Esophagus squamous epithelium (tissue), 5 donors: ENCODE measurements at regions not wholly inside any gene's neighbourhood (a gene's known extent, or its start where the extent isn't known, plus 50 kb on each side); places are given as distances from the start of the nearest gene placed in this dataset.

Experiments
- DNase-seq: peaks from one replicate; lab custom pipeline; 2025; lab: John Stamatoyannopoulos, UW
- H3K27ac ChIP-seq, 4 donors: fragments of 200-600 bp; sonication (generic); one replicate each; pipeline ENCODE4 v1.5.1; 2016 to 2019; ENCODE audit warnings: mild to moderate bottlenecking in 1 of 4
- H3K27me3 ChIP-seq, 4 donors: fragments of 200-600 bp; sonication (generic); 1 replicate in 3 of 4; 2 replicates in 1 of 4; pipeline versions ENCODE4 v1.5.1 to v1.6.0; 2017 to 2021; ENCODE audit warnings: antibody characterized with exemption in 1 of 4
- H3K36me3 ChIP-seq, 3 donors: fragments of 200-600 bp; sonication (generic); one replicate each; pipeline ENCODE4 v1.5.1; 2016 to 2019
- H3K4me1 ChIP-seq, 3 donors: fragments of 200-600 bp; sonication (generic); one replicate each; pipeline ENCODE4 v1.5.1; 2017 to 2019
- H3K4me3 ChIP-seq, 4 donors: fragments of 200-600 bp; sonication (generic); 1 replicate in 3 of 4; 2 replicates in 1 of 4; pipeline ENCODE4 v1.5.1; 2016 to 2019; ENCODE audit warnings: mild to moderate bottlenecking in 2 of 4, moderate library complexity in 1 of 4
- H3K9me3 ChIP-seq, 3 donors: fragments of 200-600 bp; sonication (generic); one replicate each; pipeline ENCODE4 v1.5.1; 2016 to 2019
- CTCF ChIP-seq, 6 experiments: fragments of 450-650 bp in 4 of 6; fragments of 200-600 bp in 2 of 6; sonication (generic) in 2 of 6; IDR thresholded peaks; one replicate each; pipeline ENCODE4 v1.5.1; 2016 to 2019; ENCODE audit warnings: antibody characterized with exemption in 6 of 6, mild to moderate bottlenecking in 4 of 6, moderate library complexity in 4 of 6
- POLR2A ChIP-seq, 4 donors: fragments of 450-650 bp; IDR thresholded peaks; one replicate each; pipeline ENCODE4 v1.6.1; 2017; ENCODE audit warnings: antibody characterized with exemption in 4 of 4, mild to moderate bottlenecking in 4 of 4, moderate library complexity in 3 of 4
- WGBS, 2 donors: methylation state at CpG; one replicate each; pipeline ENCODE4 v1.1.5; 2018; 5-methylcytosine and 5-hydroxymethylcytosine counted together
- intact Hi-C: fragments of 100-400 bp; cut with DNase I; formaldehyde crosslinking; loops from one replicate; pipeline ENCODE4 v1.15.0; 2022
- donor health status: DM: yes; HTN: yes; CAD: no.

DNA sequence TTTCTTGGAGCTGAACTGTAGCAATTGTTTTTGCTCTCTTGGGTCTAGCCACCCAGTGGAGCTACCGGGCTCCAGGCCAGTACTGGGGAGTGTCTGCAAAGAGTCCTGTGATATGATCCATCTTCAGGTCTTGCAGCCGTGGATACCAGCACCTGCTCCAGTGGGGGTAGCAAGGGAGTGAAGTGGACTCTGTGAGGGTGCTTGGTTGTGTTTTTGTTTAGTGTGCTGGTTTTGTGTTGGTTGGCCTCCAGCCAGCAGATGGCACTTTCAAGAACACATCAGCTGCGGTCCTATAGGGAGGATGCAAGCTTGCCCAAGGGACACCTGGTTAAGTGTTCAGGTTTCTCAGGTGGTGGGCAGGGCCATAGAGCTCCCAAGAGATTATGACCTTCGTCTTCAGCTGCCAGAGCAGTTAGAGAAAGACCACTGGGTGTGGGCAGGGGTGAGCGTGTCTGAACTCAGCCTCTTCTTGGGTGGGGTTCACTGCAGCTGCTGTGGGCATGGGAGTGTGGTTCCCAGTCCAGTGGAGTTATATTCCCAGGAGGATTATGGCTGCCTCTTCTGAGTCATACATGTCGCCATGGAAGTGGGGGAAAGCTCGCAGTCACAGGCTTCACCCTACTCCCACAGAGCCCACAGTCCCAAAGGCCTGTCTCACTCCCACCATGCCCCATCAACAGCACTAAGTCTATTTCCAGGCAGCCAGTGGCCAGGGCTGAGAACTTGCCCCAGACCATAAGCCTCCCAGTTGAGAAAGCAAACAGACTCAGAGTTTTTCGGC, 811.6 kb downstream of the GLUD2 start:
- intact Hi-C loops: no loop called here
- no peak for DNase-seq
- H3K4me3 ChIP-seq: no peak overlapping the region
- TF ChIP-seq POLR2A (IDR thresholded peaks at IDR 0.05) (no peak), CTCF (IDR thresholded peaks at IDR 0.05) (no peak)
- H3K9me3 ChIP-seq: no peaks in the 10 kb centered on the region
- H3K27me3 ChIP-seq: no peaks in the 10 kb centered on the region
- H3K4me1 ChIP-seq: no peaks in the 10 kb centered on the region
- WGBS, 2 donors: 68 to 100% methylated on average over 1 to 4 of the region's 8 CpGs
- H3K27ac ChIP-seq: no peak overlapping the region
- no peaks in the 10 kb centered on the region for H3K36me3 ChIP-seq

DNA sequence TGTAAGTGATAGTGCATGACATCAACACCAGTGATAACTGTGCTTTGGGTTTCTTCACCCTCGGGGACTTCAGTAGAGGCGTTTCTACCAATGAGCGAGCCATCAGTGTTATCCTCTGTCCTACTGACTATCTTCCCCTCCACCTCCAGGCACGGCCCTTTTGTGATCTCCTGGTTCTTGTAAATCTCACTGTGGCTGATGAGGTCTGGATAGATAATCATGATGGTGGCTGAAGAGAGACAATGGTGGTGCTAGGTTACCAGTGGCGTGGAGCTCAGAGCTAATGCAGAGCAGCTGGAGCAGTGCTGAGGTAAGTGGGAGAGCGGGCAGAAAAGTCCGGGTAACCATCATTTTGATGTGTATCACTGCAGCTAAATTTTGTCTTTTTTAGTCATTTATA, 816.6 kb downstream of the GLUD2 start:
- DNase-seq: no peak
- H3K27ac ChIP-seq: no peak overlapping the region
- H3K4me3 ChIP-seq: no peak overlapping the region
- H3K4me1 ChIP-seq: no peaks in the 10 kb centered on the region
- TF ChIP-seq CTCF (IDR thresholded peaks at IDR 0.05): no peak
- no peaks in the 10 kb centered on the region for H3K36me3 ChIP-seq
- intact Hi-C loops: no loop called here
- H3K9me3 ChIP-seq: no peaks in the 10 kb centered on the region
- H3K27me3 ChIP-seq: no peaks in the 10 kb centered on the region
- WGBS, 2 donors: 79 to 81% methylated on average over 3 to 5 of the region's 7 CpGs

DNA sequence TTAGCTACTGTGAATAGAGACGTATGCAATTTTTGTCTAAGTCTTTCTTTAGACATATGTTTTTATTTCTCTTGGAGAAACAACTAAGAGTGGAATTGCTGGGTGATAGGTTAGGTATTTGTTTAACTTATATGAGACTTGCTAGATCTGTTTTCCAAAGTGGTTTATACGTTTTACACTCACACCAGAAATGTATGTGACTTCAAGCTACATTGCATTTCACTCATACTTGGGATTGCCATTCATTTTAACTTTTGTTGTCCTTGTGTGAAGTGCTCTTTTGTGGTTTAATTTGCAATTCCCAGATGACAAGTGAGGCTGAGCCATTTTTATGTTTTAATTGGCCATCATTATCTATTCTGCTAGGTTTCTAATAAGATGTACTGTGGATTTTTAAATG, 817.2 kb downstream of the GLUD2 start:
- DNase-seq: no peak
- Histone ChIP-seq H3K36me3 (no peaks in the 10 kb centered on the region), H3K27me3 (no peaks in the 10 kb centered on the region), H3K9me3 (no peaks in the 10 kb centered on the region), H3K4me3 (no peak overlapping the region), H3K4me1 (no peaks in the 10 kb centered on the region), H3K27ac (no peak overlapping the region)
- intact Hi-C loops: no loop called here
- 38 to 58% methylated on average over 2 of the region's 2 CpGs for WGBS, 2 donors
- no peak for TF ChIP-seq CTCF (IDR thresholded peaks at IDR 0.05)
- no peak for TF ChIP-seq POLR2A (IDR thresholded peaks at IDR 0.05)

DNA sequence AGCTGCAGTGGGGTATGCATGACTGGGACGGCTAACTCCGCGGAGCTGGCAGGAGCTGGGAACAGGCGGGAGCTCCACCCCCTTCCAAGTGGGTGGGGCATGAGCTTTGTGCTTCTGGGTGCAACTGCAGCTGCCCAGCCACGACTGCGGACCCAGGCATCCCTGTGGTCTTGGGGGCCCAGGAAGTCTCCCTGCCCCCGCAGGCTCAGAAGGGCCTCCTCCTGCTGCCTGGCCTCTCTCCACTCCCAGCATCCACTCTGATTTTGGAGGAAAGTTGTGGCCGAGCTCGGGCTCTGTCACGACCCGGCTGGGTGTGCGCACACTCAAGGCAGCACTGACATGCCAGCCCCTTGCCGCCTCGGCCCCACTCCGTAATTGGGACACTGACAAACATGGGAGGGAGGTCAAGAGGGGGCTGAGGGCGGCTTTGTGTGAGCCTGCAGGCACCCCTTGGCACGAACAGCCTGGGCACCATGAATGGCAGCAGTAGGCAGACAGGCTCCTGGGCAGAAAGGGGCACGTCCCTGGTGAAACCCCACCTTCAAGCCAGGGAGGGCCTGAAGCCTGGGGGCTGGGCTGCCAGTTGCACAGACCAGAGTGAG, 822.6 kb downstream of the GLUD2 start:
- Histone ChIP-seq H3K27ac (no peak overlapping the region), H3K9me3 (no peaks in the 10 kb centered on the region), H3K4me1 (no peaks in the 10 kb centered on the region), H3K27me3 (no peaks in the 10 kb centered on the region), H3K4me3 (no peak overlapping the region), H3K36me3 (no peaks in the 10 kb centered on the region)
- TF ChIP-seq CTCF (IDR thresholded peaks at IDR 0.05) (no peak), POLR2A (IDR thresholded peaks at IDR 0.05) (no peak)
- 100% methylated on average over 4 of the region's 18 CpGs; no CpG with 5 or more reads in 1 of the 2 donors for WGBS, 2 donors
- no peak for DNase-seq
- intact Hi-C loops: no loop called here

- 92 to 100% methylated on average over 2 to 6 of the region's 12 CpGs for WGBS, 2 donors
- H3K4me1 ChIP-seq: no peaks in the 10 kb centered on the region
- H3K4me3 ChIP-seq: no peak overlapping the region
- DNase-seq: no peak
- H3K27me3 ChIP-seq: no peaks in the 10 kb centered on the region
- H3K36me3 ChIP-seq: no peaks in the 10 kb centered on the region
- intact Hi-C loops: no loop called here
- no peak for TF ChIP-seq POLR2A (IDR thresholded peaks at IDR 0.05)
- TF ChIP-seq CTCF (IDR thresholded peaks at IDR 0.05): no peak
- no peaks in the 10 kb centered on the region for H3K9me3 ChIP-seq
- H3K27ac ChIP-seq: no peak overlapping the region
These were observed 823.7 kb downstream of the GLUD2 start for GRCh38 chrX:121871122-121871521.
